ENCODE measurements at regions not wholly inside any gene's neighbourhood (a gene's known extent, or its start where the extent isn't known, plus 50 kb on each side); places are given as distances from the start of the nearest gene placed in this dataset.

DNA sequence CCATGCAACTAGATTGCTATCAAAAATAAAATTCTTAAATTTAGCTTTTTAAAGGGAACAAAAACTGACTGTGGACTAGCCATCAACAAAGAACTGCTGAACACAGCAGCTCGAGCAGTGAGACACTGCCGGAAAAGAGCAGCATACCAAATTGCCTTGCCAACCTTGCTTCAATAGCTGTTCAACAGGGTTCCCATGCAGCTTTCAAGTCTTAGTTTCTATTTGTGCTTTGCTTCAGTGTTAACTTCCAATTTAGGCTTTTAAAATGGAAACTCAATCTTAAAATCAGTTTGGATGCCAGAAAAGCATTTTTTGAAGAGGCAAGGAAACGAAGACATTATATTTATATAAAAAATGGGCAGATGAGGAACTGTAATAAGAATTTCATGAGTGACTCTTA lies 463.4 kb upstream of the MAGEB18 start:
- TF ChIP-seq, protein P1, sequence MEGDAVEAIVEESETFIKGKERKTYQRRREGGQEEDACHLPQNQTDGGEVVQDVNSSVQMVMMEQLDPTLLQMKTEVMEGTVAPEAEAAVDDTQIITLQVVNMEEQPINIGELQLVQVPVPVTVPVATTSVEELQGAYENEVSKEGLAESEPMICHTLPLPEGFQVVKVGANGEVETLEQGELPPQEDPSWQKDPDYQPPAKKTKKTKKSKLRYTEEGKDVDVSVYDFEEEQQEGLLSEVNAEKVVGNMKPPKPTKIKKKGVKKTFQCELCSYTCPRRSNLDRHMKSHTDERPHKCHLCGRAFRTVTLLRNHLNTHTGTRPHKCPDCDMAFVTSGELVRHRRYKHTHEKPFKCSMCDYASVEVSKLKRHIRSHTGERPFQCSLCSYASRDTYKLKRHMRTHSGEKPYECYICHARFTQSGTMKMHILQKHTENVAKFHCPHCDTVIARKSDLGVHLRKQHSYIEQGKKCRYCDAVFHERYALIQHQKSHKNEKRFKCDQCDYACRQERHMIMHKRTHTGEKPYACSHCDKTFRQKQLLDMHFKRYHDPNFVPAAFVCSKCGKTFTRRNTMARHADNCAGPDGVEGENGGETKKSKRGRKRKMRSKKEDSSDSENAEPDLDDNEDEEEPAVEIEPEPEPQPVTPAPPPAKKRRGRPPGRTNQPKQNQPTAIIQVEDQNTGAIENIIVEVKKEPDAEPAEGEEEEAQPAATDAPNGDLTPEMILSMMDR (IDR thresholded peaks at IDR 0.05): no peak
- TF ChIP-seq, protein P2, sequence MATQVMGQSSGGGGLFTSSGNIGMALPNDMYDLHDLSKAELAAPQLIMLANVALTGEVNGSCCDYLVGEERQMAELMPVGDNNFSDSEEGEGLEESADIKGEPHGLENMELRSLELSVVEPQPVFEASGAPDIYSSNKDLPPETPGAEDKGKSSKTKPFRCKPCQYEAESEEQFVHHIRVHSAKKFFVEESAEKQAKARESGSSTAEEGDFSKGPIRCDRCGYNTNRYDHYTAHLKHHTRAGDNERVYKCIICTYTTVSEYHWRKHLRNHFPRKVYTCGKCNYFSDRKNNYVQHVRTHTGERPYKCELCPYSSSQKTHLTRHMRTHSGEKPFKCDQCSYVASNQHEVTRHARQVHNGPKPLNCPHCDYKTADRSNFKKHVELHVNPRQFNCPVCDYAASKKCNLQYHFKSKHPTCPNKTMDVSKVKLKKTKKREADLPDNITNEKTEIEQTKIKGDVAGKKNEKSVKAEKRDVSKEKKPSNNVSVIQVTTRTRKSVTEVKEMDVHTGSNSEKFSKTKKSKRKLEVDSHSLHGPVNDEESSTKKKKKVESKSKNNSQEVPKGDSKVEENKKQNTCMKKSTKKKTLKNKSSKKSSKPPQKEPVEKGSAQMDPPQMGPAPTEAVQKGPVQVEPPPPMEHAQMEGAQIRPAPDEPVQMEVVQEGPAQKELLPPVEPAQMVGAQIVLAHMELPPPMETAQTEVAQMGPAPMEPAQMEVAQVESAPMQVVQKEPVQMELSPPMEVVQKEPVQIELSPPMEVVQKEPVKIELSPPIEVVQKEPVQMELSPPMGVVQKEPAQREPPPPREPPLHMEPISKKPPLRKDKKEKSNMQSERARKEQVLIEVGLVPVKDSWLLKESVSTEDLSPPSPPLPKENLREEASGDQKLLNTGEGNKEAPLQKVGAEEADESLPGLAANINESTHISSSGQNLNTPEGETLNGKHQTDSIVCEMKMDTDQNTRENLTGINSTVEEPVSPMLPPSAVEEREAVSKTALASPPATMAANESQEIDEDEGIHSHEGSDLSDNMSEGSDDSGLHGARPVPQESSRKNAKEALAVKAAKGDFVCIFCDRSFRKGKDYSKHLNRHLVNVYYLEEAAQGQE (IDR thresholded peaks at IDR 0.05): no peak
- TF ChIP-seq, protein P3, sequence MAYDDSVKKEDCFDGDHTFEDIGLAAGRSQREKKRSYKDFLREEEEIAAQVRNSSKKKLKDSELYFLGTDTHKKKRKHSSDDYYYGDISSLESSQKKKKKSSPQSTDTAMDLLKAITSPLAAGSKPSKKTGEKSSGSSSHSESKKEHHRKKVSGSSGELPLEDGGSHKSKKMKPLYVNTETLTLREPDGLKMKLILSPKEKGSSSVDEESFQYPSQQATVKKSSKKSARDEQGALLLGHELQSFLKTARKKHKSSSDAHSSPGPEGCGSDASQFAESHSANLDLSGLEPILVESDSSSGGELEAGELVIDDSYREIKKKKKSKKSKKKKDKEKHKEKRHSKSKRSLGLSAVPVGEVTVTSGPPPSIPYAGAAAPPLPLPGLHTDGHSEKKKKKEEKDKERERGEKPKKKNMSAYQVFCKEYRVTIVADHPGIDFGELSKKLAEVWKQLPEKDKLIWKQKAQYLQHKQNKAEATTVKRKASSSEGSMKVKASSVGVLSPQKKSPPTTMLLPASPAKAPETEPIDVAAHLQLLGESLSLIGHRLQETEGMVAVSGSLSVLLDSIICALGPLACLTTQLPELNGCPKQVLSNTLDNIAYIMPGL (CRISPR knock-in tag; IDR thresholded peaks at IDR 0.05; ENCODE audit: borderline replicate concordance): no peak
- no peak for TF ChIP-seq SMC3 (IDR thresholded peaks at IDR 0.05)
